CD4-positive, alpha-beta T cell treated with Interleukin-12 subunit alpha and Interleukin-12 subunit beta, for 1 hour (primary cell): ENCODE measurements at regions not wholly inside any gene's neighbourhood (a gene's known extent, or its start where the extent isn't known, plus 50 kb on each side); places are given as distances from the start of the nearest gene placed in this dataset.
"Not testable (repeated sequence)": the region's sequence is repeated elsewhere in the genome, so short reads cannot be mapped to it uniquely, and the experiment has no call there.

Experiments
- DNase-seq: peaks from one replicate; pipeline ENCODE4 v3.0.0-alpha.2; 2020

GRCh38 chrX:40893251-40893910 lies 158.0 kb upstream of the MED14 start:
- no peak for DNase-seq

GRCh38 chrX:40895246-40895645 lies 159.9 kb upstream of the MED14 start:
- no peak for DNase-seq

- no peak for DNase-seq
These were observed 162.5 kb upstream of the MED14 start for GRCh38 chrX:40897718-40898270.

DNA sequence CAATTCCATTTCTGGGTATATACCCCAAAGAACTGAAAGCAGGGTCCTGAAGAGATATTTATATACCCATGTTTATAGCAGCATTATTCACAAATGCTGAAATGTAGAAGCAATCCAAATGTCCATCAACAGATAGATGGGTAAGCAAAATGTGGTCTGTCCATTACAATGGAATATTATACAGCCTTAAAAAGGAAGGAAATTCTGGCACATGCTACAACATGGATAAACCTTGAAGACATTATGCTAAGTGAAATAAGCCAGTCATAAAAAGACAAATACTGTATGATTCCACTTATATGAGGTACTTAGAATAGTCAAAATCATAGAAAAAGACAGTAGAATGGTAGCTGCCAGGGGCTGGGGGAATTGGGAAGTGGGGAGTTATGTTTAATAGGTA lies 169.4 kb upstream of the MED14 start:
- DNase-seq: not testable (repeated sequence)

GRCh38 chrX:40908026-40908425 lies 172.7 kb upstream of the MED14 start:
- DNase-seq: no peak

DNA sequence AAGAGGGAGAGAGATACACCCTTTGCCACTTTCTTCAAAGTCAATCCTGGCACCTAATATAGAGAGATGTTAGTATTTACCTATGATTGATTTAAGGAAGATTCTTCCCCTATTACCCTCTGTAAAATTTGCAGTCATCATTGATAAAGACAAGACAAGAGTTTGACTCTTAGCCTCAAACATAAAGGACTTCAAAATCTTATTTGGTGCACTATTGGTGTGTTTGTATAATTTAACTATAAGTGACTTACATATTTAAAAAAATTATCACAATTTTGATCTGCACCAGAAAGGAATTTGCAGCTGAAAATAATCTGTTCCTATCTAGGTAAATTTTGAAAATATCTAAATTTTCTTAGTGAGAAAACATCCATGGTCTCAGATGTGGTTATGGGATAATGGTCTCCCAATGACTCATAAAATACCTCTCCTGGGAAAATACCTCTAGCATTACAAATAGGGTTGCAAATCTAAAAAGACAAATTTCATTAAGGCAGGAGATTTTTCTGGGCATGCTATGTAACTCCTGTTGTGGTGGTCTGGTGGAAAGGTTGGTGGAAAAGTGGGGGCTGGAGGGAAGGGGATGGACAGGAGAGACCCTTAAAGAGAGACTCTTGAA lies 173.6 kb upstream of the MED14 start:
- no peak for DNase-seq

DNA sequence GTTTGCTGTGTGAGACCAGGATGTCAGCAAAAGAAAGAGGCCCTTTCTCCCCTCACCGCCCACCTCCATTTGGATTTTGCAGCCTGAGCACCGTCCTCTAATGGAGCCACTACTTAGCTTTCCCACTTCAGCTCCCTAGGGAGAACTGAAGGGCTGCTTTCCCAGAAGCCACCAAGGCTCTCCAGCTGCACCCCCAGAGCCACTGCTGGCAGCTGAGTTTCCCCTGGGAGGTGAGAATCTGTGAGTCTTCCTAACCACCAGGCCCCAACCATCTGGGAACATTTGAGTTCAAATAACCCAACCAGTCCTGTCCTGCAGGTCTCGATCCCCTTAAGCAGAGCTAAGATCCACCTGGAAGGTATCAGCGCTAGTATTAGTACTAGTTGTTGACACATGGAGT lies 173.1 kb upstream of the USP9X start:
- no peak for DNase-seq

- DNase-seq: no peak
These were observed 172.7 kb upstream of the USP9X start for GRCh38 chrX:40912576-40912975.

GRCh38 chrX:40920351-40920750 lies 164.9 kb upstream of the USP9X start:
- no peak for DNase-seq

DNA sequence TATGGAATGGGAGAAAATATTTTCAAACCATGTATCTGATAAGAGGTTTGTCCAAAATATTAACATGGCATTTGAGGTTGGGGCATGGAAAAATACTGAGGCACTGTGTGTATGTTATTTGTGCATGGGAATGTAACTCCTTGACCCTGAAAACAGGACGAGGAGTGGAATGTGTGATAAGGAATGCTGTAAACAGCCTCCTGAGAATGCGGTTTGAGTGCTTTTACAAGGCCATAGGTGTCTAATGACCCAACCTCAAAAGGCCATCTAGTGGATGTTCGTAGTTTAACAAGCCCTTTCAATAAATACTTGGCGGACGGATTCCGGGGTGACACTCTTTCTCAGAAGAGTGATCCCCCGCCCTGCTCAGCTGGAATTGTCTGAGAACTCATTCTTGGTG lies 162.9 kb upstream of the USP9X start:
- DNase-seq: no peak

- not testable (repeated sequence) for DNase-seq
These were observed 158.4 kb upstream of the USP9X start for GRCh38 chrX:40926739-40927427.

DNA sequence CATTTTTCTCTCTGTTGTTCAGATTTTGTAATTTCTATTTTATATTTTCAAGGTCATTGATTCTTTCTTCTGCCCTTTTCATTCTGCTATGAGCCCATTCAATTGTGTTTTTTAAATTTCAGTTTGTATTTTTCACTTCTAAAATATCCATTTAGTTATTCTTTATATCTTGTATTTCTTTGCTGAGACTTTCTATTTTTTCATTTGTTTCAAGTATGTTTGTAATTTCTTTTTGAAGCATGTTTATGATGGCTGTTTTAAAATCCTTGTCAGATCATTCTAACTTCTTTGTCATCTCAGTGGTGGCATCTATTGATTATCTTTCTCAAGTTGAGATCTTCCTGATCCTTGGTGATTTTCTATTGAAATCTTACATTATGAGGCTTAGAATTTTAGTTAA lies 157.2 kb upstream of the USP9X start:
- no peak for DNase-seq

DNA sequence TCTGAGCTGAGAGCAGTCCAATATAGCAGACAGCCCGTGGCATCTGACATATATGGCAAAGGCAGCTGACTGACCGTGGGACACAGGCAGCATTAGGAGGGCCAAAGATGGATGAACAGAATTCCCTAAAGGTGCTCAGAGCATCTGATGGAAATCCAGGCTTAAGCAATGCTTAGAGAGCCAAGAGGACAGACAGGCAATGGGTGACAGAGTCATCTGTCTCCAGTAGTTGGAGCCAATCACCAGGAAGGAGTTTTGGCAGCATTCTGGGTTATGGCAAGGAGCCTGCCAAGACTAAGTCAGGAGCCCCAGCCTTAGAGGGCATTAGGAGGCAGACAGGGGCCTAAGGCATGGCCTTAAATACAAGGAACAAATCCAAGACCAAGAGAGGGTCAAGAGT lies 153.3 kb upstream of the USP9X start:
- DNase-seq: no peak

- peak; percentile 35 for DNase-seq
These were observed 152.0 kb upstream of the USP9X start for GRCh38 chrX:40933132-40933705.

- DNase-seq: no peak
These were observed 151.4 kb upstream of the USP9X start for GRCh38 chrX:40933706-40934425.

DNA sequence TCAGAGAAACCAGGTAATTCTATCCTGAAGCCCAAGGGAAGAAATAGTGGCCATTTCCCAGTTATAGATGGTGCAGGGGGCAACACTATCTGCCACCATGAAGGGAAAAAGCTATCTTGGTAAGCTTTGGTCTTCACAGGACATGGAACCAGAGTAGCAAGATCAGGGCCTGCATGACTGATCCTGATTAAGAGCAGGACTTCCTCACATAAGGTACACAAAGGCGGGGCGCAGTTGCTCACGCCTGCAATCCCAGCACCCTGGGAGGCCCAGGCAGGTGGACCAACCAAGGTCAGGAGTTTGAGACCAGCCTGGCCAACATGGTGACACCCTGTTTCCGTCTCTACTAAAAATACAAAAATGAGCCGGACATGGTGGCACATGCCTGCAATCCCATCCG lies 148.4 kb upstream of the USP9X start:
- no peak for DNase-seq

DNA sequence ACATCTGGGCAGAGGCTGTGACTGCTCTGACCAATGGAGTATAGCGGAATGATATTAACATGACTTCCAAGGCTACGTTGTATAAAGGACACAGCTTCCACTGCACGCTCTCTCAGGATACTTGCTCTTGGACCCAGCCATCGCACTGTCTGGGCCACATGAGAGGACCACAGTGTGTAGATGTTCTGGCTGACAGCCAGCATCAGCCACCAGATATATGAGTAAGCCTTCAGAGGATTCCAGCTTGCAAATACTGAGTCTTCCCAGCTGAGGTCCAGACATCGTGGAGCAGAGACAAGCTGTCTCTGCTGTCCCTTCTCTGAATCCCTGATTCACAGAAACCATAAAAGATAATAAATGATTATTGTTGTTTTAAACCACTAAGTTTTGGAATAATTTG lies 146.8 kb upstream of the USP9X start:
- DNase-seq: no peak

- no peak for DNase-seq
These were observed 142.1 kb upstream of the USP9X start for GRCh38 chrX:40943093-40943641.

DNA sequence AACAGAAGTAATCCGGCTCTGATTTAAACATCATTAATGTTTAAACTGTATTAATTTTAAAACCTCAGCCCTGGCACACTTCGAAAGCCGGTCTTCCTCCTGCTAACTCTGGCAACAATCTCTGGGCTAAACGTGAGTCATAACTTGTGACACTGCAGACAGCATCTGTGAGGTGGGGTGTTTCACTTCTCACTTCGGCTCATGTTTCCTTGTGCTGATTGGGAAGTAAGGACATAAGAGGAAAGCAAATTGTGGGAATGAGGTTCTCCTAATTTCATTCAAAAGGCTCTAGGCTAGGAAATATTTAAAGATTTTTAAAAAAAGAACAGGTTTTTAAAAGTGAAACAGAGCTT lies 139.9 kb upstream of the USP9X start:
- DNase-seq: no peak

DNA sequence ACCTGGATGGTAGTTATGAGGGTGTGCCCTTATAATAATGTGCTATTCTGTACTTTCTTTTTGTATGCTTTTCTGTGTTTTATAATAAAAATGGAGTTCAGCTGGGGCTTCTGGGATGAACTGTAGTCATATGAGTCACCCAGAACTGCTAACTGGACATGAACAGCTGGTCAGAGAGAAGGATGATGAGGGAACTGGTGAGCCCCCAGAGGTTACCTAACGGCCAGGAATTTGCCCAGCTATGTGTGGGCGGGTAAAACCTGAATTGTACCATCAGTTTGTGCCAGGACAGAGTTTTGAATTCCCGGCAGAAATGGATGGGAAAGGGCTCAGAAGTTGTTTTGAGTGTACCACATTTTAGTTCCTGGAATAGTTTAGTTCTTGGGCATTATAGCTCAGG lies 138.0 kb upstream of the USP9X start:
- no peak for DNase-seq

DNA sequence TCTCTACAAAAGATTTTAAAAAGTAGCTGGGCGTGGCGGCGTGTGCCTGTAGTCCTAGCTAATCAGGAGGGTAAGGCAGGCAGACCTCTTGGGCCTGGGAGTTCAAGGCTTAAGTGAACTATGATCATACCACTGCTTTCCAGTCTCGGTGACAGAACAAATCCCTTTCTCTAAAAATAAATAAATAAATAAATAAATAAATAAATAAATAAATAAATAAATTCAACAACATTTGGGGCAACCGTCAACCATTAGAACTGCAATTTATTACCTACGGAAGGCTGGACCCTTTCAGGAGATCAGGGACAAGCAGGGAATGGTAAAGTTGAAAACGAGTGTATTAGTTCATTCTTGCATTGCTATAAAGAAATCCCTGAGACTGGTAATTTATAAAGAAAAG lies 136.2 kb upstream of the USP9X start:
- DNase-seq: no peak

- no peak for DNase-seq
These were observed 134.7 kb upstream of the USP9X start for GRCh38 chrX:40950546-40950945.

DNA sequence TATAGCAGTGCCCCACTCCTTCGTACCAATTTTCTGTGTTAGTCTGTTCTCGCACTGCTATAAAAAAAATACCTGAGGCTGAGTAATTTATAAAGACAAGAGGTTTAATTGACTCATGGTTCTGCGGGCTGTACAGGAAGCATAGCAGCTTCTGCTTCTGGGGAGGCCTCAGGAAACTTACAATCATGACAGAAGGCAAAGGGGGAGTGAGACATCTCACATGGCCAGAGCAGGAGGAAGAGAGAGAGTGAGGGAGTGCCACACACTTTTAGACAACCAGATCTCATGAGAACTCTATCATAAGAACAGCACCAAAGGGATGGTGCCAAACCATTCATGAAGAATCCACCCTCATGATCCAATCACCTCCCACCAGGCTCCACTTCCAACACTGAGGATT lies 133.8 kb upstream of the USP9X start:
- not testable (repeated sequence) for DNase-seq
